ENCODE measurements at regions not wholly inside any gene's neighbourhood (a gene's known extent, or its start where the extent isn't known, plus 50 kb on each side); places are given as distances from the start of the nearest gene placed in this dataset.
"Not testable (repeated sequence)": the region's sequence is repeated elsewhere in the genome, so short reads cannot be mapped to it uniquely, and the experiment has no call there.

- DNase-seq (ENCODE audit: low read depth, low spot score): no peak
Measured at GRCh38 chr3:81864272-81864671, 102.8 kb upstream of the GBE1 start.

- DNase-seq (ENCODE audit: low read depth, low spot score): no peak
Measured at GRCh38 chr3:81863756-81864155, 102.3 kb upstream of the GBE1 start.

- DNase-seq (ENCODE audit: low read depth, low spot score): no peak
Measured at GRCh38 chr3:81861593-81861992, 100.1 kb upstream of the GBE1 start.

GRCh38 chr3:81859524-81859923 is 98.1 kb upstream of the GBE1 start:
- no peak for DNase-seq (ENCODE audit: low read depth, low spot score)

- no peak for DNase-seq (ENCODE audit: low read depth, low spot score)
Measured at GRCh38 chr3:81853431-81853830, 92.0 kb upstream of the GBE1 start.

- no peak for DNase-seq (ENCODE audit: low read depth, low spot score)
Measured at GRCh38 chr3:81851176-81851575, 89.7 kb upstream of the GBE1 start.

- no peak for DNase-seq (ENCODE audit: low read depth, low spot score)
Measured at GRCh38 chr3:81846988-81847387, 85.5 kb upstream of the GBE1 start.

GRCh38 chr3:81841540-81841939 is 80.1 kb upstream of the GBE1 start:
- no peak for DNase-seq (ENCODE audit: low read depth, low spot score)

- no peak for DNase-seq (ENCODE audit: low read depth, low spot score)
Measured at GRCh38 chr3:81839504-81840094, 78.2 kb upstream of the GBE1 start.

GRCh38 chr3:81838457-81838856 is 77.0 kb upstream of the GBE1 start:
- no peak for DNase-seq (ENCODE audit: low read depth, low spot score)

- DNase-seq (ENCODE audit: low read depth, low spot score): no peak
Measured at GRCh38 chr3:81837071-81837593, 75.7 kb upstream of the GBE1 start.

GRCh38 chr3:81829937-81830336 is 68.5 kb upstream of the GBE1 start:
- no peak for DNase-seq (ENCODE audit: low read depth, low spot score)

GRCh38 chr3:81829272-81829671 is 67.8 kb upstream of the GBE1 start:
- DNase-seq (ENCODE audit: low read depth, low spot score): not testable (repeated sequence)

GRCh38 chr3:81823882-81824395 is 62.5 kb upstream of the GBE1 start:
- no peak for DNase-seq (ENCODE audit: low read depth, low spot score)

- DNase-seq (ENCODE audit: low read depth, low spot score): no peak
Measured at GRCh38 chr3:81823086-81823485, 61.6 kb upstream of the GBE1 start.

GRCh38 chr3:81816473-81817250 is 55.2 kb upstream of the GBE1 start:
- DNase-seq (ENCODE audit: low read depth, low spot score): peak; percentile 20

- not testable (repeated sequence) for DNase-seq (ENCODE audit: low read depth, low spot score)
Measured at GRCh38 chr3:81812098-81812497, 50.7 kb upstream of the GBE1 start.

Data from brain pericyte (primary cell).